ENCODE measurements at regions not wholly inside any gene's neighbourhood (a gene's known extent, or its start where the extent isn't known, plus 50 kb on each side); places are given as distances from the start of the nearest gene placed in this dataset.

GRCh38 chr2:16725549-16725948 is 59.9 kb upstream of the CYRIA start:
- RAD21 ChIA-PET (ENCODE audit: low non-redundant PET in 1 of 2, low total read pairs in 2 of 2, uncharacterized antibody in 2 of 2, unreplicated experiment in 2 of 2), result no interaction called here
- Histone ChIP-seq H3K4me3 (replicated peaks in 1 of 2; ENCODE audit: low read depth in 1 of 2, low read length in 2 of 2) (no peak overlapping the region), H3K4me1 (ENCODE audit: control insufficient read depth in 1 of 2, insufficient read depth in 2 of 2, low read length in 2 of 2) (no peaks in the 10 kb centered on the region), H3K79me2 (ENCODE audit: insufficient read depth, low read length) (no peaks in the 10 kb centered on the region), H3K9ac (ENCODE audit: low read length) (no peak overlapping the region), H4K20me1 (ENCODE audit: insufficient read depth) (no peaks in the 10 kb centered on the region), H3K27me3 (ENCODE audit: insufficient read depth, low read length) (peaks cover 14% of the 10 kb centered on the region; the same call in 1 of the 2 replicates), H2AFZ (ENCODE audit: low read depth, low read length, poor library complexity, severe bottlenecking) (no peak overlapping the region), H3K4me2 (ENCODE audit: low read length) (no peak overlapping the region), H3K36me3 (ENCODE audit: control insufficient read depth in 1 of 2, insufficient read depth in 2 of 2, low read length in 2 of 2) (no peaks in the 10 kb centered on the region), H3K27ac (ENCODE audit: low read depth, low read length) (no peak overlapping the region), H3K9me2 (ENCODE audit: insufficient read depth) (no peaks in the 10 kb centered on the region), H3K9me3 (ENCODE audit: control insufficient read depth in 1 of 2, insufficient read depth in 1 of 2, low read depth in 1 of 2, low read length in 2 of 2) (no peaks in the 10 kb centered on the region)
- POLR2A ChIA-PET, result no interaction called here
- DNase-seq (ENCODE audit: low read depth, low spot score) (no peak), ATAC-seq (no peak)
- intact Hi-C loops (cut with micrococcal nuclease), result no loop called here
- BruUV-seq (replicated peaks), result no TSS peak
- TF ChIP-seq ZNF274 (IDR thresholded peaks at IDR 0.05; ENCODE audit: low read depth, low read length) (no peak), EZH2 (IDR thresholded peaks at IDR 0.05) (no peak), JUND (IDR thresholded peaks at IDR 0.05) (no peak), ZFX (IDR thresholded peaks at IDR 0.05) (no peak), MAX (IDR thresholded peaks at IDR 0.05) (no peak), TCF7L2 (IDR thresholded peaks at IDR 0.05; ENCODE audit: borderline replicate concordance, extremely low read depth, insufficient read depth, insufficient read length) (no peak), SRF (IDR thresholded peaks at IDR 0.05; ENCODE audit: low read depth) (no peak), ELF1 (IDR thresholded peaks at IDR 0.05; ENCODE audit: borderline replicate concordance, low read depth) (no peak), EGR1 (IDR thresholded peaks at IDR 0.05; ENCODE audit: low read depth) (no peak), POLR2AphosphoS5 (IDR thresholded peaks at IDR 0.05; ENCODE audit: low read depth, low read length) (no peak), CEBPB (IDR thresholded peaks at IDR 0.05; ENCODE audit: low read depth) (no peak), ZBTB33 (IDR thresholded peaks at IDR 0.05; ENCODE audit: extremely low read depth, insufficient replicate concordance, low read length) (no peak), CTCF (IDR thresholded peaks at IDR 0.05 in 2 of 3, conservative IDR thresholded peaks at IDR 0.05 in 1 of 3; ENCODE audit: borderline replicate concordance in 1 of 3, insufficient read depth in 1 of 3, low read depth in 2 of 3, low read length in 2 of 3) (no peak), ATF3 (IDR thresholded peaks at IDR 0.05) (no peak)
- CTCF ChIA-PET, result no interaction called here

Data from HCT116 (cell line).